HCT116 (cell line): ENCODE measurements at regions not wholly inside any gene's neighbourhood (a gene's known extent, or its start where the extent isn't known, plus 50 kb on each side); places are given as distances from the start of the nearest gene placed in this dataset.

Experiments used
- CEBPB ChIP-seq: IDR thresholded peaks from 2 replicates; pipeline ENCODE4 v1.6.1; 2012; ENCODE audit warnings: low read depth
- EGR1 ChIP-seq: IDR thresholded peaks from 2 replicates; pipeline ENCODE4 v1.6.1; 2012; ENCODE audit warnings: low read depth
- EZH2 ChIP-seq: fragments of 200-600 bp; sonication (generic); IDR thresholded peaks from 2 replicates; pipeline ENCODE4 v1.6.1; 2017; ENCODE audit warnings: antibody characterized with exemption, mixed run types
- EZH2phosphoT487 ChIP-seq: fragments of 200-600 bp; IDR thresholded peaks from 2 replicates; pipeline ENCODE4 v1.6.1; 2018; ENCODE audit warnings: antibody characterized with exemption, borderline replicate concordance
- FOSL1 ChIP-seq: IDR thresholded peaks from 2 replicates; pipeline ENCODE4 v1.6.1; 2012; ENCODE audit warnings: low read depth
- SIN3A ChIP-seq: IDR thresholded peaks from 2 replicates; pipeline ENCODE4 v1.6.1; 2012; ENCODE audit warnings: low read depth
- TCF7L2 ChIP-seq: IDR thresholded peaks from 2 replicates; pipeline ENCODE4 v1.7.0; 2011; ENCODE audit warnings: borderline replicate concordance, inconsistent platforms; ENCODE audit not compliant: insufficient read depth, insufficient read length; ENCODE audit errors: extremely low read depth
- YY1 ChIP-seq: IDR thresholded peaks from 2 replicates; pipeline ENCODE4 v1.6.1; 2011; ENCODE audit warnings: low read length, low read depth, moderate library complexity, mild to moderate bottlenecking; ENCODE audit not compliant: insufficient replicate concordance; ENCODE audit errors: extremely low read depth
- TF ChIP-seq, protein P1 (sequence below), 3 experiments: fragments of 200-600 bp in 1 of 3; sonication (generic) in 1 of 3; IDR thresholded peaks in 2 of 3; conservative IDR thresholded peaks in 1 of 3; 2 replicates each; pipeline ENCODE4 v1.5.1; 2012 to 2017; ENCODE audit warnings: low read depth in 2 of 3, low read length in 2 of 3, antibody characterized with exemption in 1 of 3, borderline replicate concordance in 1 of 3, control low read depth in 1 of 3, mild to moderate bottlenecking in 1 of 3, mixed read lengths in 1 of 3, mixed run types in 1 of 3, moderate library complexity in 1 of 3; ENCODE audit not compliant: insufficient read depth in 1 of 3
- TF ChIP-seq, protein P2 (sequence below): IDR thresholded peaks from 2 replicates; pipeline ENCODE4 v1.6.1; 2012
- TF ChIP-seq, protein P3 (sequence below): IDR thresholded peaks from 2 replicates; pipeline ENCODE4 v1.6.1; 2012

DNA sequence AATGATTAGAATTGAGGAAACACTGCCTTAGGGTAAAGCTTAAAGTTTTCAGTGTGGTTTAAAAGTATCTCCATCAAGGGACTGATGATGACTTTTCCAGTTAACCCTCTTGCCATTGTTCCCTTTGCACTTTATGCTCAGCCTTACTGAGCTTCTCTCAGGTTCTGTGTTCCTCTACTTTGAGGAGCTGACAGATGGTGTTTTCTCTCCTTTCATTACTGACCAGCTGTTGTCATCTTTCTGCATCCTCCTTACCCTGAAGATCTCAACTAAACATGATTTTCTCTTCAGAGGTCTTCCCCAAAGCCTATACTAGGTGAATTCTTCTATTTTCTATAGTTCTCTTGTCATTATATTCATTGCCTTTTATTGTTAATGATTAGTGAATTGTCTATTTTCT is 475.6 kb upstream of the SYNCRIP start:
- TF ChIP-seq EZH2phosphoT487 (no peak), EGR1 (no peak), YY1 (no peak), EZH2 (no peak), CEBPB (no peak), FOSL1 (no peak), TCF7L2 (no peak), SIN3A (no peak)
- TF ChIP-seq, protein P1, sequence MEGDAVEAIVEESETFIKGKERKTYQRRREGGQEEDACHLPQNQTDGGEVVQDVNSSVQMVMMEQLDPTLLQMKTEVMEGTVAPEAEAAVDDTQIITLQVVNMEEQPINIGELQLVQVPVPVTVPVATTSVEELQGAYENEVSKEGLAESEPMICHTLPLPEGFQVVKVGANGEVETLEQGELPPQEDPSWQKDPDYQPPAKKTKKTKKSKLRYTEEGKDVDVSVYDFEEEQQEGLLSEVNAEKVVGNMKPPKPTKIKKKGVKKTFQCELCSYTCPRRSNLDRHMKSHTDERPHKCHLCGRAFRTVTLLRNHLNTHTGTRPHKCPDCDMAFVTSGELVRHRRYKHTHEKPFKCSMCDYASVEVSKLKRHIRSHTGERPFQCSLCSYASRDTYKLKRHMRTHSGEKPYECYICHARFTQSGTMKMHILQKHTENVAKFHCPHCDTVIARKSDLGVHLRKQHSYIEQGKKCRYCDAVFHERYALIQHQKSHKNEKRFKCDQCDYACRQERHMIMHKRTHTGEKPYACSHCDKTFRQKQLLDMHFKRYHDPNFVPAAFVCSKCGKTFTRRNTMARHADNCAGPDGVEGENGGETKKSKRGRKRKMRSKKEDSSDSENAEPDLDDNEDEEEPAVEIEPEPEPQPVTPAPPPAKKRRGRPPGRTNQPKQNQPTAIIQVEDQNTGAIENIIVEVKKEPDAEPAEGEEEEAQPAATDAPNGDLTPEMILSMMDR (IDR thresholded peaks at IDR 0.05 in 2 of 3, conservative IDR thresholded peaks at IDR 0.05 in 1 of 3; ENCODE audit: borderline replicate concordance in 1 of 3, insufficient read depth in 1 of 3, low read depth in 2 of 3, low read length in 2 of 3) = no peak
- TF ChIP-seq, protein P2, sequence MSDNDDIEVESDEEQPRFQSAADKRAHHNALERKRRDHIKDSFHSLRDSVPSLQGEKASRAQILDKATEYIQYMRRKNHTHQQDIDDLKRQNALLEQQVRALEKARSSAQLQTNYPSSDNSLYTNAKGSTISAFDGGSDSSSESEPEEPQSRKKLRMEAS = no peak
- TF ChIP-seq, protein P3, sequence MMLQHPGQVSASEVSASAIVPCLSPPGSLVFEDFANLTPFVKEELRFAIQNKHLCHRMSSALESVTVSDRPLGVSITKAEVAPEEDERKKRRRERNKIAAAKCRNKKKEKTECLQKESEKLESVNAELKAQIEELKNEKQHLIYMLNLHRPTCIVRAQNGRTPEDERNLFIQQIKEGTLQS = no peak
